Uterus (tissue), 3 donors: ENCODE measurements at regions not wholly inside any gene's neighbourhood (a gene's known extent, or its start where the extent isn't known, plus 50 kb on each side); places are given as distances from the start of the nearest gene placed in this dataset.

ENCODE experiments used
- DNase-seq, 2 donors: peaks; one replicate each; pipeline ENCODE4 v3.0.0-alpha.2; 2019 to 2020
- H3K27ac ChIP-seq, 2 donors: fragments of 200-600 bp; sonication (generic); 1 replicate in 1 of 2; 2 replicates in 1 of 2; pipeline ENCODE4 v1.5.1; 2016 to 2018
- H3K27me3 ChIP-seq, 2 donors: fragments of 200-600 bp; sonication (generic); one replicate each; pipeline ENCODE4 v1.5.1; 2018 to 2019; ENCODE audit warnings: control low read depth in 1 of 2
- H3K36me3 ChIP-seq, 2 donors: fragments of 200-600 bp; sonication (generic); one replicate each; pipeline ENCODE4 v1.5.1; 2019; ENCODE audit warnings: control low read depth in 1 of 2
- H3K4me1 ChIP-seq, 2 donors: fragments of 200-600 bp; sonication (generic); one replicate each; pipeline ENCODE4 v1.5.1; 2018 to 2019; ENCODE audit warnings: control low read depth in 1 of 2
- H3K4me3 ChIP-seq, 2 donors: fragments of 200-600 bp; sonication (generic); 1 replicate in 1 of 2; 2 replicates in 1 of 2; pipeline ENCODE4 v1.5.1; 2018 to 2019; ENCODE audit warnings: mild to moderate bottlenecking in 1 of 2
- H3K9me3 ChIP-seq, 2 donors: fragments of 200-600 bp; sonication (generic); one replicate each; pipeline ENCODE4 v1.5.1; 2019; ENCODE audit warnings: control low read depth in 1 of 2
- POLR2A ChIP-seq, 2 donors: fragments of 450-650 bp; IDR thresholded peaks; one replicate each; pipeline ENCODE4 v1.6.1; 2016; ENCODE audit warnings: antibody characterized with exemption in 2 of 2, mild to moderate bottlenecking in 1 of 2, moderate library complexity in 1 of 2
- intact Hi-C: fragments of 100-400 bp; cut with DNase I; formaldehyde crosslinking; loops from one replicate; pipeline ENCODE4 v1.15.1; 2023; ENCODE audit warnings: low total_unique reads
- TF ChIP-seq, protein P1 (sequence below), 4 experiments: fragments of 200-600 bp in 2 of 4; fragments of 450-650 bp in 2 of 4; sonication (generic) in 2 of 4; IDR thresholded peaks; one replicate each; pipeline ENCODE4 v1.5.1; 2016 to 2019; ENCODE audit warnings: antibody characterized with exemption in 4 of 4, mild to moderate bottlenecking in 2 of 4, moderate library complexity in 1 of 4
- donor health status: DM: yes; HTN: yes; CAD: no.

GRCh38 chr19:28483197-28483596, 729.8 kb downstream of the UQCRFS1 start:
- no peaks in the 10 kb centered on the region for H3K36me3 ChIP-seq
- no peaks in the 10 kb centered on the region for H3K27me3 ChIP-seq
- TF ChIP-seq, protein P1, sequence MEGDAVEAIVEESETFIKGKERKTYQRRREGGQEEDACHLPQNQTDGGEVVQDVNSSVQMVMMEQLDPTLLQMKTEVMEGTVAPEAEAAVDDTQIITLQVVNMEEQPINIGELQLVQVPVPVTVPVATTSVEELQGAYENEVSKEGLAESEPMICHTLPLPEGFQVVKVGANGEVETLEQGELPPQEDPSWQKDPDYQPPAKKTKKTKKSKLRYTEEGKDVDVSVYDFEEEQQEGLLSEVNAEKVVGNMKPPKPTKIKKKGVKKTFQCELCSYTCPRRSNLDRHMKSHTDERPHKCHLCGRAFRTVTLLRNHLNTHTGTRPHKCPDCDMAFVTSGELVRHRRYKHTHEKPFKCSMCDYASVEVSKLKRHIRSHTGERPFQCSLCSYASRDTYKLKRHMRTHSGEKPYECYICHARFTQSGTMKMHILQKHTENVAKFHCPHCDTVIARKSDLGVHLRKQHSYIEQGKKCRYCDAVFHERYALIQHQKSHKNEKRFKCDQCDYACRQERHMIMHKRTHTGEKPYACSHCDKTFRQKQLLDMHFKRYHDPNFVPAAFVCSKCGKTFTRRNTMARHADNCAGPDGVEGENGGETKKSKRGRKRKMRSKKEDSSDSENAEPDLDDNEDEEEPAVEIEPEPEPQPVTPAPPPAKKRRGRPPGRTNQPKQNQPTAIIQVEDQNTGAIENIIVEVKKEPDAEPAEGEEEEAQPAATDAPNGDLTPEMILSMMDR (IDR thresholded peaks at IDR 0.05), result no peak
- TF ChIP-seq POLR2A (IDR thresholded peaks at IDR 0.05), result no peak
- intact Hi-C loops, result no loop called here
- no peak overlapping the region for H3K27ac ChIP-seq
- no peak overlapping the region for H3K4me3 ChIP-seq
- no peaks in the 10 kb centered on the region for H3K4me1 ChIP-seq
- H3K9me3 ChIP-seq, result no peaks in the 10 kb centered on the region
- no peak for DNase-seq

DNA sequence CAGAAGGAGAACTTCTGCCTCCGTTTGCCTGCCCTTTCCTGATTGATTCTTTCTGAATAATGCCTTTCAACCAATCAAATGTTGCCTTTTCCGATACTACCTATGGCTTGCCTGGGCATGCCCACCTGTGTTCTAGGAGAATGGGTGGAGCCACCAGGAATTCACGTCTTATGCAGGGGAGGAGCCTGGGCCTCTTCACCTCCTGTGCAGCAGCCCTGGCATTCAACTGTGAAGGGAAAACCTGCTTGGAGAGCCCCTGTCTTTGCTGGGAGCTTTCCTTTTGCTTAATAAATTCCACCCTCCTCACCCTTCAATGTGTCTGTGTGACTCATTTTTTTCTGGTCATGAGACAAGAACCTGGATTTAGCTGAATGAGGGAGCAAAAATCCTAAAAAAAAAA, 730.7 kb downstream of the UQCRFS1 start:
- Histone ChIP-seq H3K4me1 (no peaks in the 10 kb centered on the region), H3K9me3 (no peaks in the 10 kb centered on the region), H3K36me3 (no peaks in the 10 kb centered on the region), H3K4me3 (no peak overlapping the region), H3K27ac (no peak overlapping the region), H3K27me3 (no peaks in the 10 kb centered on the region)
- intact Hi-C loops, result no loop called here
- DNase-seq, result no peak
- no peak for TF ChIP-seq POLR2A (IDR thresholded peaks at IDR 0.05)
- TF ChIP-seq, protein P1 (IDR thresholded peaks at IDR 0.05), result no peak

GRCh38 chr19:28481674-28482073, 731.3 kb downstream of the UQCRFS1 start:
- TF ChIP-seq, protein P1 (IDR thresholded peaks at IDR 0.05), result no peak
- TF ChIP-seq POLR2A (IDR thresholded peaks at IDR 0.05), result no peak
- no peak for DNase-seq
- Histone ChIP-seq H3K27ac (no peak overlapping the region), H3K4me1 (no peaks in the 10 kb centered on the region), H3K27me3 (no peaks in the 10 kb centered on the region), H3K36me3 (no peaks in the 10 kb centered on the region), H3K9me3 (no peaks in the 10 kb centered on the region), H3K4me3 (no peak overlapping the region)
- intact Hi-C loops, result no loop called here

- Histone ChIP-seq H3K4me3 (no peak overlapping the region), H3K9me3 (no peaks in the 10 kb centered on the region), H3K27ac (no peak overlapping the region), H3K36me3 (no peaks in the 10 kb centered on the region), H3K4me1 (no peaks in the 10 kb centered on the region), H3K27me3 (no peaks in the 10 kb centered on the region)
- DNase-seq, result no peak
- TF ChIP-seq, protein P1 (IDR thresholded peaks at IDR 0.05), result no peak
- TF ChIP-seq POLR2A (IDR thresholded peaks at IDR 0.05), result no peak
- intact Hi-C loops, result no loop called here
Observed at GRCh38 chr19:28475525-28475924, 737.4 kb downstream of the UQCRFS1 start.

GRCh38 chr19:28472843-28473242, 740.1 kb downstream of the UQCRFS1 start:
- Histone ChIP-seq H3K27me3 (no peaks in the 10 kb centered on the region), H3K9me3 (no peaks in the 10 kb centered on the region), H3K4me1 (no peaks in the 10 kb centered on the region), H3K36me3 (no peaks in the 10 kb centered on the region), H3K27ac (no peak overlapping the region), H3K4me3 (no peak overlapping the region)
- no peak for DNase-seq
- intact Hi-C loops, result no loop called here
- TF ChIP-seq, protein P1 (IDR thresholded peaks at IDR 0.05), result no peak
- TF ChIP-seq POLR2A (IDR thresholded peaks at IDR 0.05), result no peak
